Urinary bladder (tissue), 3 donors: ENCODE measurements at regions not wholly inside any gene's neighbourhood (a gene's known extent, or its start where the extent isn't known, plus 50 kb on each side); places are given as distances from the start of the nearest gene placed in this dataset.

Experiments used
- DNase-seq: peaks from one replicate; pipeline ENCODE4 v3.0.0-alpha.2; 2015; ENCODE audit errors: extremely low spot score
- H3K27ac ChIP-seq: one replicate; pipeline ENCODE4 v1.5.1; 2013; ENCODE audit warnings: low read depth, mild to moderate bottlenecking, moderate library complexity
- H3K36me3 ChIP-seq: one replicate; pipeline ENCODE4 v1.6.1; 2013; ENCODE audit warnings: mild to moderate bottlenecking, moderate library complexity; ENCODE audit not compliant: insufficient read depth
- H3K4me1 ChIP-seq: one replicate; pipeline ENCODE4 v1.6.1; 2013; ENCODE audit warnings: mild to moderate bottlenecking, moderate library complexity; ENCODE audit not compliant: insufficient read depth
- H3K4me3 ChIP-seq: one replicate; pipeline ENCODE4 v1.5.1; 2013; ENCODE audit warnings: low read depth, low read length
- WGBS: extraction: QIAGEN DNeasy Blood & Tissue Kit; methylation state at CpG from one replicate; pipeline ENCODE4 v1.1.7; 2013; 5-methylcytosine and 5-hydroxymethylcytosine counted together
- donor health status: healthy with polysubstance abuse.
- donor health status: healthy.

GRCh38 chr3:30285188-30286006 is 321.0 kb upstream of the TGFBR2 start:
- no peaks in the 10 kb centered on the region for H3K36me3 ChIP-seq
- H3K4me3 ChIP-seq = no peak overlapping the region
- 76% methylated on average over 5 of the region's 5 CpGs for WGBS
- no peak overlapping the region for H3K27ac ChIP-seq
- H3K4me1 ChIP-seq = no peaks in the 10 kb centered on the region
- DNase-seq = no peak

- Histone ChIP-seq H3K36me3 (no peaks in the 10 kb centered on the region), H3K27ac (no peak overlapping the region), H3K4me3 (no peak overlapping the region), H3K4me1 (no peaks in the 10 kb centered on the region)
- DNase-seq = no peak
- WGBS = 14% methylated on average over 1 of the region's 1 CpG
These were observed 320.3 kb upstream of the TGFBR2 start for GRCh38 chr3:30286007-30286669.

- Histone ChIP-seq H3K4me1 (no peaks in the 10 kb centered on the region), H3K27ac (no peak overlapping the region), H3K4me3 (no peak overlapping the region), H3K36me3 (no peaks in the 10 kb centered on the region)
- no peak for DNase-seq
- WGBS = 89% methylated on average over 2 of the region's 2 CpGs
These were observed 319.6 kb upstream of the TGFBR2 start for GRCh38 chr3:30286811-30287210.

GRCh38 chr3:30288830-30289229 is 317.6 kb upstream of the TGFBR2 start:
- H3K36me3 ChIP-seq = no peaks in the 10 kb centered on the region
- H3K4me3 ChIP-seq = no peak overlapping the region
- DNase-seq = no peak
- no peak overlapping the region for H3K27ac ChIP-seq
- no peaks in the 10 kb centered on the region for H3K4me1 ChIP-seq

- no peak overlapping the region for H3K27ac ChIP-seq
These were observed 317.1 kb upstream of the TGFBR2 start for GRCh38 chr3:30289324-30289723.

GRCh38 chr3:30289766-30290165 is 316.6 kb upstream of the TGFBR2 start:
- Histone ChIP-seq H3K4me1 (no peaks in the 10 kb centered on the region), H3K36me3 (no peaks in the 10 kb centered on the region), H3K27ac (no peak overlapping the region), H3K4me3 (no peak overlapping the region)
- 74% methylated on average over 1 of the region's 1 CpG for WGBS
- no peak for DNase-seq

More at GRCh38 chr3:30289324-30289723, 317.1 kb upstream of the TGFBR2 start:
- DNase-seq = no peak
- no peak overlapping the region for H3K4me3 ChIP-seq
- no peaks in the 10 kb centered on the region for H3K4me1 ChIP-seq
- WGBS = 44% methylated on average over 1 of the region's 1 CpG
- no peaks in the 10 kb centered on the region for H3K36me3 ChIP-seq

GRCh38 chr3:30290479-30290878 is 315.9 kb upstream of the TGFBR2 start:
- no peak overlapping the region for H3K27ac ChIP-seq
- no peaks in the 10 kb centered on the region for H3K4me1 ChIP-seq
- DNase-seq = no peak
- 95% methylated on average over 12 of the region's 12 CpGs for WGBS
- H3K36me3 ChIP-seq = no peaks in the 10 kb centered on the region
- H3K4me3 ChIP-seq = no peak overlapping the region

- no peaks in the 10 kb centered on the region for H3K36me3 ChIP-seq
- no peaks in the 10 kb centered on the region for H3K4me1 ChIP-seq
- H3K4me3 ChIP-seq = no peak overlapping the region
- no peak overlapping the region for H3K27ac ChIP-seq
- no peak for DNase-seq
- WGBS = 85% methylated on average over 5 of the region's 5 CpGs
These were observed 314.1 kb upstream of the TGFBR2 start for GRCh38 chr3:30292192-30292893.

- H3K27ac ChIP-seq = no peak overlapping the region
These were observed 312.7 kb upstream of the TGFBR2 start for GRCh38 chr3:30293621-30294240.

GRCh38 chr3:30294241-30294667 is 312.1 kb upstream of the TGFBR2 start:
- WGBS = 80% methylated on average over 4 of the region's 4 CpGs
- Histone ChIP-seq H3K27ac (no peak overlapping the region), H3K36me3 (no peaks in the 10 kb centered on the region), H3K4me1 (no peaks in the 10 kb centered on the region), H3K4me3 (no peak overlapping the region)
- DNase-seq = no peak

More at GRCh38 chr3:30293621-30294240, 312.7 kb upstream of the TGFBR2 start:
- DNase-seq = no peak
- no peaks in the 10 kb centered on the region for H3K36me3 ChIP-seq
- 89% methylated on average over 6 of the region's 6 CpGs for WGBS
- H3K4me1 ChIP-seq = no peaks in the 10 kb centered on the region
- no peak overlapping the region for H3K4me3 ChIP-seq

GRCh38 chr3:30297112-30297511 is 309.3 kb upstream of the TGFBR2 start:
- WGBS = 62% methylated on average over 1 of the region's 1 CpG
- no peak overlapping the region for H3K4me3 ChIP-seq
- no peaks in the 10 kb centered on the region for H3K36me3 ChIP-seq
- no peaks in the 10 kb centered on the region for H3K4me1 ChIP-seq
- no peak for DNase-seq
- no peak overlapping the region for H3K27ac ChIP-seq

- no peak overlapping the region for H3K27ac ChIP-seq
- H3K36me3 ChIP-seq = no peaks in the 10 kb centered on the region
- no peak for DNase-seq
- no peak overlapping the region for H3K4me3 ChIP-seq
- no peaks in the 10 kb centered on the region for H3K4me1 ChIP-seq
- WGBS = 87% methylated on average over 3 of the region's 3 CpGs
These were observed 306.6 kb upstream of the TGFBR2 start for GRCh38 chr3:30299674-30300385.

GRCh38 chr3:30300809-30301208 is 305.6 kb upstream of the TGFBR2 start:
- Histone ChIP-seq H3K4me1 (no peaks in the 10 kb centered on the region), H3K4me3 (no peak overlapping the region), H3K27ac (no peak overlapping the region), H3K36me3 (no peaks in the 10 kb centered on the region)
- WGBS = 89% methylated on average over 1 of the region's 1 CpG
- DNase-seq = no peak
